ENCODE measurements at regions not wholly inside any gene's neighbourhood (a gene's known extent, or its start where the extent isn't known, plus 50 kb on each side); places are given as distances from the start of the nearest gene placed in this dataset.

- no peak for TF ChIP-seq POLR2A (IDR thresholded peaks at IDR 0.05)
- no peak for TF ChIP-seq CTCF (IDR thresholded peaks at IDR 0.05)
These were observed 67.2 kb upstream of the FOXD3 start for GRCh38 chr1:63255153-63255552.

Data from testis (tissue), 2 donors.